GM12892 (cell line): ENCODE measurements at regions not wholly inside any gene's neighbourhood (a gene's known extent, or its start where the extent isn't known, plus 50 kb on each side); places are given as distances from the start of the nearest gene placed in this dataset.

Experiments used
- POLR2A ChIP-seq: IDR thresholded peaks from 2 replicates; pipeline ENCODE4 v1.6.1; 2011; ENCODE audit warnings: low read depth, low read length, control low read depth
- TAF1 ChIP-seq: IDR thresholded peaks from 2 replicates; pipeline ENCODE4 v1.6.1; 2011; ENCODE audit warnings: low read depth, mild to moderate bottlenecking, control low read depth, low read length, borderline replicate concordance

GRCh38 chr1:8238141-8239038 is 79.5 kb upstream of the SLC45A1 start:
- TF ChIP-seq POLR2A (no peak), TAF1 (no peak)
